ENCODE measurements at regions not wholly inside any gene's neighbourhood (a gene's known extent, or its start where the extent isn't known, plus 50 kb on each side); places are given as distances from the start of the nearest gene placed in this dataset.

GRCh38 chr9:759541-759940 lies 82.0 kb upstream of the DMRT1 start:
- no peak for TF ChIP-seq POLR2A (IDR thresholded peaks at IDR 0.05; ENCODE audit: low read length)
- TF ChIP-seq CTCF (IDR thresholded peaks at IDR 0.05) = no peak
- no peak for TF ChIP-seq HMGXB4 (CRISPR knock-in tag; IDR thresholded peaks at IDR 0.05; ENCODE audit: borderline replicate concordance)
- no peak for TF ChIP-seq CHD4 (IDR thresholded peaks at IDR 0.05; ENCODE audit: borderline replicate concordance)
- no peak for TF ChIP-seq RAD21 (conservative IDR thresholded peaks at IDR 0.05 in 1 of 2, IDR thresholded peaks at IDR 0.05 in 1 of 2)
- no peak for TF ChIP-seq EP300 (IDR thresholded peaks at IDR 0.05)
- no peak for TF ChIP-seq HES2 (IDR thresholded peaks at IDR 0.05)
- no peak for TF ChIP-seq JUNB (IDR thresholded peaks at IDR 0.05)
- TF ChIP-seq USF2 (IDR thresholded peaks at IDR 0.05) = no peak

Measured in A549 (cell line).